GM23338 (cell line): ENCODE measurements at regions not wholly inside any gene's neighbourhood (a gene's known extent, or its start where the extent isn't known, plus 50 kb on each side); places are given as distances from the start of the nearest gene placed in this dataset.

Experiments used
- ATAC-seq: fragments of 200-7000 bp; cut with Tn5 transposase; 3 replicates; pipeline ENCODE4 v1.9.1; 2020
- DNase-seq: peaks from one replicate; pipeline ENCODE4 v3.0.0-alpha.2; 2015; ENCODE audit warnings: low spot score
- H2AFZ ChIP-seq: fragments of 200-600 bp; sonication (generic); 2 replicates; pipeline ENCODE4 v1.8.0; 2016; ENCODE audit warnings: antibody characterized with exemption, mild to moderate bottlenecking, moderate library complexity
- H3F3A ChIP-seq: fragments of 200-600 bp; sonication (generic); replicated peaks from 2 replicates; pipeline ENCODE4 v1.8.0; 2017; ENCODE audit warnings: antibody characterized with exemption, mixed run types, low read depth
- H3K27ac ChIP-seq: fragments of 200-600 bp; sonication (generic); 2 replicates; pipeline ENCODE4 v1.6.1; 2016; ENCODE audit warnings: low read depth
- H3K27me3 ChIP-seq: fragments of 200-600 bp; sonication (generic); 2 replicates; pipeline ENCODE4 v1.8.0; 2016; ENCODE audit warnings: mild to moderate bottlenecking, mixed run types, moderate library complexity; ENCODE audit not compliant: insufficient read depth
- H3K36me3 ChIP-seq: fragments of 200-600 bp; sonication (generic); 2 replicates; pipeline ENCODE4 v1.8.0; 2016; ENCODE audit warnings: mild to moderate bottlenecking; ENCODE audit not compliant: insufficient read depth
- H3K4me1 ChIP-seq: fragments of 200-600 bp; sonication (generic); 2 replicates; pipeline ENCODE4 v1.8.0; 2016; ENCODE audit warnings: mild to moderate bottlenecking, moderate library complexity; ENCODE audit not compliant: insufficient read depth
- H3K4me2 ChIP-seq: fragments of 200-600 bp; sonication (generic); 2 replicates; pipeline ENCODE4 v1.7.1; 2017; ENCODE audit warnings: mixed run types
- H3K4me3 ChIP-seq: fragments of 200-600 bp; sonication (generic); 2 replicates; pipeline ENCODE4 v1.6.1; 2016; ENCODE audit warnings: mixed run types
- H3K79me2 ChIP-seq: fragments of 200-600 bp; sonication (generic); replicated peaks from 2 replicates; pipeline ENCODE4 v1.8.0; 2017; ENCODE audit warnings: mild to moderate bottlenecking; ENCODE audit not compliant: insufficient read depth
- H3K9me2 ChIP-seq: fragments of 200-600 bp; sonication (generic); 2 replicates; pipeline ENCODE4 v1.8.0; 2017; ENCODE audit not compliant: insufficient read depth
- H4K20me1 ChIP-seq: fragments of 200-600 bp; sonication (generic); replicated peaks from 2 replicates; pipeline ENCODE4 v1.8.0; 2017; ENCODE audit warnings: mild to moderate bottlenecking; ENCODE audit not compliant: insufficient read depth
- H3K27ac Mint-ChIP-seq: 2 replicates; pipeline ENCODE4 v1.8.0; 2020; ENCODE audit warnings: inconsistent platforms, mild to moderate bottlenecking, moderate library complexity, mixed read lengths
- H3K27me3 Mint-ChIP-seq: 3 replicates; pipeline ENCODE4 v1.8.0; 2022; ENCODE audit warnings: low read depth, mild to moderate bottlenecking, moderate library complexity, mixed read lengths, inconsistent platforms; ENCODE audit not compliant: insufficient read depth, poor library complexity
- H3K36me3 Mint-ChIP-seq: 3 replicates; pipeline ENCODE4 v1.8.0; 2021; ENCODE audit warnings: low read depth, mild to moderate bottlenecking, inconsistent platforms, moderate library complexity, mixed read lengths
- H3K4me1 Mint-ChIP-seq: 3 replicates; pipeline ENCODE4 v1.8.0; 2020; ENCODE audit warnings: mild to moderate bottlenecking, inconsistent platforms, mixed read lengths
- H3K4me3 Mint-ChIP-seq: 3 replicates; pipeline ENCODE4 v1.8.0; 2021; ENCODE audit warnings: moderate library complexity, mild to moderate bottlenecking, inconsistent platforms, mixed read lengths
- H3K9me3 Mint-ChIP-seq: 3 replicates; pipeline ENCODE4 v1.8.0; 2020; ENCODE audit warnings: moderate library complexity, mild to moderate bottlenecking, inconsistent platforms, mixed read lengths
- CREB1 ChIP-seq: fragments of 250-450 bp; sonication (Bioruptor Pico); IDR thresholded peaks from 2 replicates; pipeline ENCODE4 v1.5.0; 2020; ENCODE audit warnings: low read depth, mild to moderate bottlenecking, moderate library complexity
- EZH2 ChIP-seq: fragments of 200-600 bp; sonication (generic); IDR thresholded peaks from one replicate; pipeline ENCODE4 v1.8.0; 2017; ENCODE audit warnings: antibody characterized with exemption, mild to moderate bottlenecking, low read depth; ENCODE audit not compliant: unreplicated experiment
- EZH2phosphoT487 ChIP-seq: fragments of 200-600 bp; sonication (generic); IDR thresholded peaks from one replicate; pipeline ENCODE4 v1.8.1; 2018; ENCODE audit warnings: antibody characterized with exemption; ENCODE audit not compliant: unreplicated experiment
- JUNB ChIP-seq: IDR thresholded peaks from one replicate; pipeline ENCODE4 v1.6.1; 2016; ENCODE audit warnings: antibody characterized with exemption; ENCODE audit not compliant: unreplicated experiment
- NANOG ChIP-seq: IDR thresholded peaks from 2 replicates; pipeline ENCODE4 v1.6.1; 2016; ENCODE audit warnings: antibody characterized with exemption, borderline replicate concordance
- POLR2AphosphoS5 ChIP-seq: IDR thresholded peaks from 2 replicates; pipeline ENCODE4 v1.6.1; 2016; ENCODE audit warnings: antibody characterized with exemption, low read depth
- STAT1 ChIP-seq: IDR thresholded peaks from one replicate; pipeline ENCODE4 v1.6.1; 2016; ENCODE audit warnings: antibody characterized with exemption; ENCODE audit not compliant: unreplicated experiment
- ZNF114 ChIP-seq: fragments of 250-450 bp; sonication (Bioruptor Pico); IDR thresholded peaks from 2 replicates; pipeline ENCODE4 v1.5.0; 2020; ENCODE audit warnings: mild to moderate bottlenecking, moderate library complexity
- ZNF331 ChIP-seq: fragments of 250-450 bp; sonication (Bioruptor Pico); IDR thresholded peaks from 2 replicates; pipeline ENCODE4 v1.5.0; 2020; ENCODE audit warnings: low read depth, mild to moderate bottlenecking, moderate library complexity
- TF ChIP-seq, protein P1 (sequence below), 2 experiments: fragments of 200-600 bp in 1 of 2; sonication (generic) in 1 of 2; conservative IDR thresholded peaks; 2 replicates each; pipeline versions ENCODE4 v1.5.1 to v1.6.1; 2016 to 2017; ENCODE audit warnings: antibody characterized with exemption in 2 of 2, low read depth in 2 of 2, mild to moderate bottlenecking in 2 of 2, moderate library complexity in 1 of 2
- TF ChIP-seq, protein P2 (sequence below): fragments of 250-450 bp; sonication (Bioruptor Pico); IDR thresholded peaks from 2 replicates; pipeline ENCODE4 v1.5.0; 2020; ENCODE audit warnings: mild to moderate bottlenecking, moderate library complexity
- TF ChIP-seq, protein P3 (sequence below): IDR thresholded peaks from one replicate; pipeline ENCODE4 v1.6.1; 2018; ENCODE audit warnings: antibody characterized with exemption; ENCODE audit not compliant: unreplicated experiment
- TF ChIP-seq, protein P4 (sequence below): IDR thresholded peaks from 2 replicates; pipeline ENCODE4 v1.6.1; 2016; ENCODE audit warnings: antibody characterized with exemption

DNA sequence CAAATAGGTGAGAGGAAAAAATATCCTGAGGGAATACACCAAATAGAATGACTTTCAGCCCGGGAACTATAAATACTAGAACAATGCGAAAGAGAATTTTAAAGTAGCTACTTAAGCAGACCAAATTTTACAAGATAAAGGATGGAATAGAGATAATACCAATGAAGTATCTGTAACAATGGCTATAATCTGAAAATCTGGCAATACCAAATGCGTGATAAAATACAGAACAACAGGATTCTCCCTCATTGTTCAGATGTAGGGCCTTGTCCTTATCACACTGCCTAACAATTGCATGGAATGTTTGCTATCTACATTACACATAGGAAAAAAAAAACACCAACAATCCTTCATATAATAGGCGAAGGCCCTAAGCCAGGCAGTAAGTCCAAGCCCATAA, 815.4 kb upstream of the MDGA2 start:
- Histone ChIP-seq H4K20me1 (no peaks in the 10 kb centered on the region), H2AFZ (no peak overlapping the region), H3K27ac (no peak overlapping the region), H3K79me2 (no peaks in the 10 kb centered on the region), H3K4me2 (no peak overlapping the region), H3K36me3 (no peaks in the 10 kb centered on the region), H3F3A (no peaks in the 10 kb centered on the region), H3K9me2 (peaks cover 5% of the 10 kb centered on the region; the same call in 1 of the 2 replicates), H3K4me1 (no peaks in the 10 kb centered on the region), H3K4me3 (no peak overlapping the region), H3K27me3 (no peaks in the 10 kb centered on the region)
- no peaks in the 10 kb centered on the region for H3K36me3 Mint-ChIP-seq
- DNase-seq (no peak), ATAC-seq (no peak)
- H3K27ac Mint-ChIP-seq, result no peak overlapping the region
- H3K4me1 Mint-ChIP-seq, result no peaks in the 10 kb centered on the region; the same call in 2 of the 3 replicates
- H3K9me3 Mint-ChIP-seq, result no peaks in the 10 kb centered on the region
- no peak for TF ChIP-seq EZH2phosphoT487
- TF ChIP-seq CREB1 (CRISPR knock-in tag), result no peak
- TF ChIP-seq STAT1, result no peak
- TF ChIP-seq POLR2AphosphoS5, result no peak
- TF ChIP-seq, protein P1, sequence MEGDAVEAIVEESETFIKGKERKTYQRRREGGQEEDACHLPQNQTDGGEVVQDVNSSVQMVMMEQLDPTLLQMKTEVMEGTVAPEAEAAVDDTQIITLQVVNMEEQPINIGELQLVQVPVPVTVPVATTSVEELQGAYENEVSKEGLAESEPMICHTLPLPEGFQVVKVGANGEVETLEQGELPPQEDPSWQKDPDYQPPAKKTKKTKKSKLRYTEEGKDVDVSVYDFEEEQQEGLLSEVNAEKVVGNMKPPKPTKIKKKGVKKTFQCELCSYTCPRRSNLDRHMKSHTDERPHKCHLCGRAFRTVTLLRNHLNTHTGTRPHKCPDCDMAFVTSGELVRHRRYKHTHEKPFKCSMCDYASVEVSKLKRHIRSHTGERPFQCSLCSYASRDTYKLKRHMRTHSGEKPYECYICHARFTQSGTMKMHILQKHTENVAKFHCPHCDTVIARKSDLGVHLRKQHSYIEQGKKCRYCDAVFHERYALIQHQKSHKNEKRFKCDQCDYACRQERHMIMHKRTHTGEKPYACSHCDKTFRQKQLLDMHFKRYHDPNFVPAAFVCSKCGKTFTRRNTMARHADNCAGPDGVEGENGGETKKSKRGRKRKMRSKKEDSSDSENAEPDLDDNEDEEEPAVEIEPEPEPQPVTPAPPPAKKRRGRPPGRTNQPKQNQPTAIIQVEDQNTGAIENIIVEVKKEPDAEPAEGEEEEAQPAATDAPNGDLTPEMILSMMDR (conservative IDR thresholded peaks at IDR 0.05; ENCODE audit: low read depth in 2 of 2), result no peak
- TF ChIP-seq, protein P2, sequence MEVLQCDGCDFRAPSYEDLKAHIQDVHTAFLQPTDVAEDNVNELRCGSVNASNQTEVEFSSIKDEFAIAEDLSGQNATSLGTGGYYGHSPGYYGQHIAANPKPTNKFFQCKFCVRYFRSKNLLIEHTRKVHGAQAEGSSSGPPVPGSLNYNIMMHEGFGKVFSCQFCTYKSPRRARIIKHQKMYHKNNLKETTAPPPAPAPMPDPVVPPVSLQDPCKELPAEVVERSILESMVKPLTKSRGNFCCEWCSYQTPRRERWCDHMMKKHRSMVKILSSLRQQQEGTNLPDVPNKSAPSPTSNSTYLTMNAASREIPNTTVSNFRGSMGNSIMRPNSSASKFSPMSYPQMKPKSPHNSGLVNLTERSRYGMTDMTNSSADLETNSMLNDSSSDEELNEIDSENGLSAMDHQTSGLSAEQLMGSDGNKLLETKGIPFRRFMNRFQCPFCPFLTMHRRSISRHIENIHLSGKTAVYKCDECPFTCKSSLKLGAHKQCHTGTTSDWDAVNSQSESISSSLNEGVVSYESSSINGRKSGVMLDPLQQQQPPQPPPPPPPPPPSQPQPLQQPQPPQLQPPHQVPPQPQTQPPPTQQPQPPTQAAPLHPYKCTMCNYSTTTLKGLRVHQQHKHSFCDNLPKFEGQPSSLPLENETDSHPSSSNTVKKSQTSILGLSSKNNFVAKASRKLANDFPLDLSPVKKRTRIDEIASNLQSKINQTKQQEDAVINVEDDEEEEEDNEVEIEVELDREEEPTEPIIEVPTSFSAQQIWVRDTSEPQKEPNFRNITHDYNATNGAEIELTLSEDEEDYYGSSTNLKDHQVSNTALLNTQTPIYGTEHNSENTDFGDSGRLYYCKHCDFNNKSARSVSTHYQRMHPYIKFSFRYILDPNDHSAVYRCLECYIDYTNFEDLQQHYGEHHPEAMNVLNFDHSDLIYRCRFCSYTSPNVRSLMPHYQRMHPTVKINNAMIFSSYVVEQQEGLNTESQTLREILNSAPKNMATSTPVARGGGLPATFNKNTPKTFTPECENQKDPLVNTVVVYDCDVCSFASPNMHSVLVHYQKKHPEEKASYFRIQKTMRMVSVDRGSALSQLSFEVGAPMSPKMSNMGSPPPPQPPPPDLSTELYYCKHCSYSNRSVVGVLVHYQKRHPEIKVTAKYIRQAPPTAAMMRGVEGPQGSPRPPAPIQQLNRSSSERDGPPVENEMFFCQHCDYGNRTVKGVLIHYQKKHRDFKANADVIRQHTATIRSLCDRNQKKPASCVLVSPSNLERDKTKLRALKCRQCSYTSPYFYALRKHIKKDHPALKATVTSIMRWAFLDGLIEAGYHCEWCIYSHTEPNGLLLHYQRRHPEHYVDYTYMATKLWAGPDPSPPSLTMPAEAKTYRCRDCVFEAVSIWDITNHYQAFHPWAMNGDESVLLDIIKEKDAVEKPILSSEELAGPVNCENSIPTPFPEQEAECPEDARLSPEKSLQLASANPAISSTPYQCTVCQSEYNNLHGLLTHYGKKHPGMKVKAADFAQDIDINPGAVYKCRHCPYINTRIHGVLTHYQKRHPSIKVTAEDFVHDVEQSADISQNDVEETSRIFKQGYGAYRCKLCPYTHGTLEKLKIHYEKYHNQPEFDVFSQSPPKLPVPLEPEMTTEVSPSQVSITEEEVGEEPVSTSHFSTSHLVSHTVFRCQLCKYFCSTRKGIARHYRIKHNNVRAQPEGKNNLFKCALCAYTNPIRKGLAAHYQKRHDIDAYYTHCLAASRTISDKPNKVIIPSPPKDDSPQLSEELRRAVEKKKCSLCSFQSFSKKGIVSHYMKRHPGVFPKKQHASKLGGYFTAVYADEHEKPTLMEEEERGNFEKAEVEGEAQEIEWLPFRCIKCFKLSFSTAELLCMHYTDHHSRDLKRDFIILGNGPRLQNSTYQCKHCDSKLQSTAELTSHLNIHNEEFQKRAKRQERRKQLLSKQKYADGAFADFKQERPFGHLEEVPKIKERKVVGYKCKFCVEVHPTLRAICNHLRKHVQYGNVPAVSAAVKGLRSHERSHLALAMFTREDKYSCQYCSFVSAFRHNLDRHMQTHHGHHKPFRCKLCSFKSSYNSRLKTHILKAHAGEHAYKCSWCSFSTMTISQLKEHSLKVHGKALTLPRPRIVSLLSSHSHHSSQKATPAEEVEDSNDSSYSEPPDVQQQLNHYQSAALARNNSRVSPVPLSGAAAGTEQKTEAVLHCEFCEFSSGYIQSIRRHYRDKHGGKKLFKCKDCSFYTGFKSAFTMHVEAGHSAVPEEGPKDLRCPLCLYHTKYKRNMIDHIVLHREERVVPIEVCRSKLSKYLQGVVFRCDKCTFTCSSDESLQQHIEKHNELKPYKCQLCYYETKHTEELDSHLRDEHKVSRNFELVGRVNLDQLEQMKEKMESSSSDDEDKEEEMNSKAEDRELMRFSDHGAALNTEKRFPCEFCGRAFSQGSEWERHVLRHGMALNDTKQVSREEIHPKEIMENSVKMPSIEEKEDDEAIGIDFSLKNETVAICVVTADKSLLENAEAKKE (CRISPR knock-in tag), result no peak
- TF ChIP-seq ZNF331 (CRISPR knock-in tag), result no peak
- TF ChIP-seq JUNB, result no peak
- TF ChIP-seq, protein P3, sequence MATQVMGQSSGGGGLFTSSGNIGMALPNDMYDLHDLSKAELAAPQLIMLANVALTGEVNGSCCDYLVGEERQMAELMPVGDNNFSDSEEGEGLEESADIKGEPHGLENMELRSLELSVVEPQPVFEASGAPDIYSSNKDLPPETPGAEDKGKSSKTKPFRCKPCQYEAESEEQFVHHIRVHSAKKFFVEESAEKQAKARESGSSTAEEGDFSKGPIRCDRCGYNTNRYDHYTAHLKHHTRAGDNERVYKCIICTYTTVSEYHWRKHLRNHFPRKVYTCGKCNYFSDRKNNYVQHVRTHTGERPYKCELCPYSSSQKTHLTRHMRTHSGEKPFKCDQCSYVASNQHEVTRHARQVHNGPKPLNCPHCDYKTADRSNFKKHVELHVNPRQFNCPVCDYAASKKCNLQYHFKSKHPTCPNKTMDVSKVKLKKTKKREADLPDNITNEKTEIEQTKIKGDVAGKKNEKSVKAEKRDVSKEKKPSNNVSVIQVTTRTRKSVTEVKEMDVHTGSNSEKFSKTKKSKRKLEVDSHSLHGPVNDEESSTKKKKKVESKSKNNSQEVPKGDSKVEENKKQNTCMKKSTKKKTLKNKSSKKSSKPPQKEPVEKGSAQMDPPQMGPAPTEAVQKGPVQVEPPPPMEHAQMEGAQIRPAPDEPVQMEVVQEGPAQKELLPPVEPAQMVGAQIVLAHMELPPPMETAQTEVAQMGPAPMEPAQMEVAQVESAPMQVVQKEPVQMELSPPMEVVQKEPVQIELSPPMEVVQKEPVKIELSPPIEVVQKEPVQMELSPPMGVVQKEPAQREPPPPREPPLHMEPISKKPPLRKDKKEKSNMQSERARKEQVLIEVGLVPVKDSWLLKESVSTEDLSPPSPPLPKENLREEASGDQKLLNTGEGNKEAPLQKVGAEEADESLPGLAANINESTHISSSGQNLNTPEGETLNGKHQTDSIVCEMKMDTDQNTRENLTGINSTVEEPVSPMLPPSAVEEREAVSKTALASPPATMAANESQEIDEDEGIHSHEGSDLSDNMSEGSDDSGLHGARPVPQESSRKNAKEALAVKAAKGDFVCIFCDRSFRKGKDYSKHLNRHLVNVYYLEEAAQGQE, result no peak
- TF ChIP-seq ZNF114 (CRISPR knock-in tag), result no peak
- no peak for TF ChIP-seq NANOG
- no peak for TF ChIP-seq EZH2
- TF ChIP-seq, protein P4, sequence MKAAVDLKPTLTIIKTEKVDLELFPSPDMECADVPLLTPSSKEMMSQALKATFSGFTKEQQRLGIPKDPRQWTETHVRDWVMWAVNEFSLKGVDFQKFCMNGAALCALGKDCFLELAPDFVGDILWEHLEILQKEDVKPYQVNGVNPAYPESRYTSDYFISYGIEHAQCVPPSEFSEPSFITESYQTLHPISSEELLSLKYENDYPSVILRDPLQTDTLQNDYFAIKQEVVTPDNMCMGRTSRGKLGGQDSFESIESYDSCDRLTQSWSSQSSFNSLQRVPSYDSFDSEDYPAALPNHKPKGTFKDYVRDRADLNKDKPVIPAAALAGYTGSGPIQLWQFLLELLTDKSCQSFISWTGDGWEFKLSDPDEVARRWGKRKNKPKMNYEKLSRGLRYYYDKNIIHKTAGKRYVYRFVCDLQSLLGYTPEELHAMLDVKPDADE, result no peak
- H3K27me3 Mint-ChIP-seq, result peaks cover 3% of the 10 kb centered on the region
- H3K4me3 Mint-ChIP-seq, result no peak overlapping the region
